ENCODE measurements at regions not wholly inside any gene's neighbourhood (a gene's known extent, or its start where the extent isn't known, plus 50 kb on each side); places are given as distances from the start of the nearest gene placed in this dataset.
A peak's percentile ranks its signal among the peaks of the same experiment; 100 is the strongest.

- Mint-ChIP-seq H3K4me1 (ENCODE audit: low read depth, unreplicated experiment) (peaks cover 20% of the 10 kb centered on the region), H3K9me3 (ENCODE audit: unreplicated experiment) (peaks cover 6% of the 10 kb centered on the region), H3K36me3 (ENCODE audit: unreplicated experiment) (no peaks in the 10 kb centered on the region), H3K27ac (ENCODE audit: unreplicated experiment) (no peak overlapping the region), H3K27me3 (ENCODE audit: unreplicated experiment) (peaks cover 4% of the 10 kb centered on the region), H3K4me3 (ENCODE audit: unreplicated experiment) (no peak overlapping the region)
- TF ChIP-seq CTCF (IDR thresholded peaks at IDR 0.05; ENCODE audit: partially characterized antibody, unreplicated experiment), result no peak
- DNase-seq, result no peak
These were observed 198.6 kb downstream of the GADD45G start for GRCh38 chr9:89803403-89803802.

- TF ChIP-seq CTCF (IDR thresholded peaks at IDR 0.05; ENCODE audit: partially characterized antibody, unreplicated experiment), result no peak
- Mint-ChIP-seq H3K27me3 (ENCODE audit: unreplicated experiment) (peaks cover 4% of the 10 kb centered on the region), H3K4me3 (ENCODE audit: unreplicated experiment) (no peak overlapping the region), H3K27ac (ENCODE audit: unreplicated experiment) (no peak overlapping the region), H3K36me3 (ENCODE audit: unreplicated experiment) (no peaks in the 10 kb centered on the region), H3K4me1 (ENCODE audit: low read depth, unreplicated experiment) (peaks cover 17% of the 10 kb centered on the region), H3K9me3 (ENCODE audit: unreplicated experiment) (peaks cover 4% of the 10 kb centered on the region)
- no peak for DNase-seq
These were observed 200.1 kb downstream of the GADD45G start for GRCh38 chr9:89804766-89805531.

DNA sequence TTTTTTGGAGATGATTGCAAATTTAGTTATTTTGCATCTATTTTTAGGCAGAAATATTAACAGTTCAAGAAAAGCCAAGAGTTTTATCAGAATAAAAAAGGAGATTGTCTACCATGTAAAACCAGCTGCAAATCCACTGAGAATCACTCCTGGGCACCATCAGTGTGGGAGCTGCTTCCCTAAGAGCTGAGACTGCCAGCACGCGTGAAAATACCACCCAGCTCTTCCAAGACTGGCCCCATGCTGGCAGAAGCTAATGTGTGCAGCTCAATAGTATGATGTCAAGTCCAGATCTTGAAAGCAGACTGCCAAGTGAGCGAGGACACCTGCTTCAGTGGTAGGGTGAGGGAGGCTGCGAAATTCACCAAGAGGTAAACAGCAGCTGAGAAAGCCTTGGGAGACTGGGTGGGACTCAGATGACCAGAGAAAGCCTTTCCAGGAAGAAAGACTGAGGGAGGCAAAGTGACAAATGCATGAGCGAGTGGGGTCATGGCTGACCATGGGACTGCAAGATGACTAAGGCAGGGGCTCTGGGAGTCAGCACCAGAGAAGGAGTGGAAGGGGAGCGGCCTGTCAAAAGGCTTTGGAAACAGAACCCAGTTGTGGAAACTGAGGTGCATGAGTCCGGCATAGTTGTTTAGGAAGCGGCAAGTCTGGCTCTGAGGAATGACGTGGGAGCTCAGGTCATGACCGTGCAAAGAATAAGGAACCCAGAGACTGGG is 200.9 kb downstream of the GADD45G start:
- no peak overlapping the region for H3K4me3 Mint-ChIP-seq (ENCODE audit: unreplicated experiment)
- DNase-seq, result no peak
- H3K27me3 Mint-ChIP-seq (ENCODE audit: unreplicated experiment), result peaks cover 4% of the 10 kb centered on the region
- no peak for TF ChIP-seq CTCF (IDR thresholded peaks at IDR 0.05; ENCODE audit: partially characterized antibody, unreplicated experiment)
- peaks cover 21% of the 10 kb centered on the region for H3K4me1 Mint-ChIP-seq (ENCODE audit: low read depth, unreplicated experiment)
- peaks cover 7% of the 10 kb centered on the region for H3K9me3 Mint-ChIP-seq (ENCODE audit: unreplicated experiment)
- H3K27ac Mint-ChIP-seq (ENCODE audit: unreplicated experiment), result no peak overlapping the region
- H3K36me3 Mint-ChIP-seq (ENCODE audit: unreplicated experiment), result no peaks in the 10 kb centered on the region

GRCh38 chr9:89806371-89807100 is 201.7 kb downstream of the GADD45G start:
- peaks cover 9% of the 10 kb centered on the region for H3K9me3 Mint-ChIP-seq (ENCODE audit: unreplicated experiment)
- TF ChIP-seq CTCF (IDR thresholded peaks at IDR 0.05; ENCODE audit: partially characterized antibody, unreplicated experiment), result no peak
- H3K4me3 Mint-ChIP-seq (ENCODE audit: unreplicated experiment), result no peak overlapping the region
- H3K4me1 Mint-ChIP-seq (ENCODE audit: low read depth, unreplicated experiment), result peaks cover 21% of the 10 kb centered on the region
- H3K27ac Mint-ChIP-seq (ENCODE audit: unreplicated experiment), result peak overlapping the region; percentile 59
- peaks cover 8% of the 10 kb centered on the region for H3K27me3 Mint-ChIP-seq (ENCODE audit: unreplicated experiment)
- no peaks in the 10 kb centered on the region for H3K36me3 Mint-ChIP-seq (ENCODE audit: unreplicated experiment)
- DNase-seq, result no peak

Data from glutamatergic neuron (in vitro differentiated cells).